Gastrocnemius medialis (tissue), 4 donors: ENCODE measurements at regions not wholly inside any gene's neighbourhood (a gene's known extent, or its start where the extent isn't known, plus 50 kb on each side); places are given as distances from the start of the nearest gene placed in this dataset.

Experiments
- CTCF ChIP-seq, 5 experiments: fragments of 450-650 bp in 3 of 5; fragments of 200-600 bp in 2 of 5; sonication (generic) in 2 of 5; IDR thresholded peaks in 4 of 5; conservative IDR thresholded peaks in 1 of 5; 1 replicate in 4 of 5; 2 replicates in 1 of 5; pipeline ENCODE4 v1.5.1; 2016 to 2019; ENCODE audit warnings: antibody characterized with exemption in 5 of 5, mild to moderate bottlenecking in 3 of 5, moderate library complexity in 3 of 5
- POLR2A ChIP-seq, 2 donors: fragments of 450-650 bp; IDR thresholded peaks; one replicate each; pipeline ENCODE4 v1.6.1; 2017; ENCODE audit warnings: antibody characterized with exemption in 2 of 2, mild to moderate bottlenecking in 2 of 2, moderate library complexity in 2 of 2

GRCh38 chr15:61327019-61327631, 98.0 kb upstream of the RORA start:
- no peak for TF ChIP-seq CTCF (IDR thresholded peaks at IDR 0.05 in 4 of 5, conservative IDR thresholded peaks at IDR 0.05 in 1 of 5)
- no peak for TF ChIP-seq POLR2A (IDR thresholded peaks at IDR 0.05)
